ENCODE measurements at regions not wholly inside any gene's neighbourhood (a gene's known extent, or its start where the extent isn't known, plus 50 kb on each side); places are given as distances from the start of the nearest gene placed in this dataset.

- TF ChIP-seq GLIS3 (CRISPR knock-in tag; IDR thresholded peaks at IDR 0.05) (no peak), ZNF70 (CRISPR knock-in tag; IDR thresholded peaks at IDR 0.05) (no peak), TOX (CRISPR knock-in tag; IDR thresholded peaks at IDR 0.05; ENCODE audit: borderline replicate concordance) (no peak)
Measured at GRCh38 chr4:152029631-152030030, 268.8 kb upstream of the GATB start.
